H1 (cell line): ENCODE measurements at regions not wholly inside any gene's neighbourhood (a gene's known extent, or its start where the extent isn't known, plus 50 kb on each side); places are given as distances from the start of the nearest gene placed in this dataset.

Experiments used
- CTCF ChIA-PET: fragments of 300-600 bp; sonication (Branson Sonifier 250); formaldehyde crosslinking; loops from one replicate; lab custom pipeline; 2021; ENCODE audit not compliant: partially characterized antibody; lab: Charles Lee
- POLR2A ChIA-PET: fragments of 300-600 bp; sonication (Branson Sonifier 250); formaldehyde crosslinking; loops from one replicate; lab custom pipeline; 2021; ENCODE audit warnings: inconsistent platforms; ENCODE audit not compliant: partially characterized antibody; lab: Charles Lee
- DNase-seq, 2 experiments: peaks; one replicate each; pipeline versions ENCODE4 v3.0.0 to v3.0.0-alpha.2; 2010 to 2022; ENCODE audit warnings: low spot score in 2 of 2, low read depth in 1 of 2, mixed read lengths in 1 of 2
- FAIRE-seq: peaks from 2 replicates; lab custom pipeline; 2011; peaks lifted over from hg19 to GRCh38; lab: Jason Lieb, UNC
- H2AFZ ChIP-seq: 2 replicates; pipeline ENCODE4 v1.8.1; 2012; ENCODE audit warnings: low read length, inconsistent platforms
- H2AK5ac ChIP-seq: 2 replicates; pipeline ENCODE4 v1.6.1; 2013; ENCODE audit warnings: low read depth, low read length
- H2BK120ac ChIP-seq: replicated peaks from 2 replicates; pipeline ENCODE3; 2013; ENCODE audit warnings: low read depth, low read length, inconsistent platforms
- H2BK12ac ChIP-seq: 2 replicates; pipeline ENCODE4 v1.6.1; 2013; ENCODE audit warnings: low read depth, low read length
- H2BK15ac ChIP-seq: 2 replicates; pipeline ENCODE4 v1.6.1; 2013; ENCODE audit warnings: low read length
- H2BK20ac ChIP-seq: 2 replicates; pipeline ENCODE4 v1.6.1; 2013; ENCODE audit warnings: low read length
- H2BK5ac ChIP-seq: 2 replicates; pipeline ENCODE4 v1.6.1; 2013; ENCODE audit warnings: low read depth, low read length
- H3K14ac ChIP-seq: 2 replicates; pipeline ENCODE4 v1.6.1; 2013; ENCODE audit warnings: inconsistent platforms; ENCODE audit not compliant: insufficient read length
- H3K18ac ChIP-seq: 2 replicates; pipeline ENCODE4 v1.6.1; 2013; ENCODE audit warnings: low read length; ENCODE audit errors: extremely low read depth
- H3K23ac ChIP-seq: 2 replicates; pipeline ENCODE4 v1.6.1; 2013; ENCODE audit warnings: inconsistent platforms; ENCODE audit not compliant: insufficient read length
- H3K23me2 ChIP-seq: 2 replicates; pipeline ENCODE4 v1.6.1; 2013; ENCODE audit warnings: low read depth, low read length
- H3K27ac ChIP-seq: 2 replicates; pipeline ENCODE4 v1.6.1; 2011; ENCODE audit warnings: low read depth, low read length, inconsistent platforms
- H3K27me3 ChIP-seq, 4 experiments: replicated peaks in 1 of 4; 1 replicate in 1 of 4; 2 replicates in 3 of 4; pipeline versions ENCODE4 v1.6.1 to v1.8.1; 2011 to 2013; ENCODE audit warnings: low read length in 3 of 4, mild to moderate bottlenecking in 3 of 4, inconsistent platforms in 2 of 4, mixed read lengths in 2 of 4, moderate library complexity in 1 of 4; ENCODE audit not compliant: control insufficient read depth in 3 of 4, insufficient read depth in 3 of 4; ENCODE audit errors: extremely low read depth in 1 of 4
- H3K36me3 ChIP-seq, 4 experiments: 2 replicates each; pipeline versions ENCODE4 v1.6.1 to v1.8.1; 2011 to 2013; ENCODE audit warnings: mild to moderate bottlenecking in 4 of 4, low read length in 3 of 4, moderate library complexity in 2 of 4, control low read depth in 1 of 4, inconsistent platforms in 1 of 4; ENCODE audit not compliant: insufficient read depth in 4 of 4, control insufficient read depth in 2 of 4
- H3K4ac ChIP-seq: replicated peaks from 2 replicates; pipeline ENCODE3; 2013; ENCODE audit warnings: low read length, low read depth, mixed read lengths, inconsistent platforms; ENCODE audit not compliant: insufficient read length
- H3K4me1 ChIP-seq, 4 experiments: replicated peaks in 1 of 4; 1 replicate in 1 of 4; 2 replicates in 3 of 4; pipeline versions ENCODE4 v1.6.1 to v1.8.1; 2011 to 2013; ENCODE audit warnings: low read length in 3 of 4, inconsistent platforms in 2 of 4, mixed read lengths in 1 of 4; ENCODE audit not compliant: insufficient read depth in 4 of 4, control insufficient read depth in 3 of 4
- H3K4me2 ChIP-seq, 2 experiments: 2 replicates each; pipeline versions ENCODE4 v1.6.1 to v1.8.1; 2011 to 2013; ENCODE audit warnings: low read depth in 2 of 2, low read length in 2 of 2, control low read depth in 1 of 2, inconsistent platforms in 1 of 2, mild to moderate bottlenecking in 1 of 2; ENCODE audit not compliant: insufficient read depth in 1 of 2
- H3K4me3 ChIP-seq, 4 experiments: fragments of 200-600, 300-600 bp in 1 of 4; sonication (generic), shearing (Covaris generic), sonication (Bioruptor Twin) in 1 of 4; 2 replicates each; pipeline versions ENCODE4 v1.5.1 to v1.8.1; 2011 to 2016; ENCODE audit warnings: low read length in 4 of 4, low read depth in 3 of 4, control low read depth in 2 of 4, inconsistent platforms in 2 of 4, mild to moderate bottlenecking in 2 of 4, mixed read lengths in 1 of 4, moderate library complexity in 1 of 4; ENCODE audit not compliant: insufficient read depth in 2 of 4; ENCODE audit errors: extremely low read depth in 1 of 4
- H3K56ac ChIP-seq: replicated peaks from 2 replicates; pipeline ENCODE3; 2013; ENCODE audit warnings: low read depth, mild to moderate bottlenecking, mixed read lengths, low read length, inconsistent platforms; ENCODE audit not compliant: insufficient read length
- H3K79me1 ChIP-seq: 2 replicates; pipeline ENCODE4 v1.6.1; 2013; ENCODE audit warnings: low read depth, low read length, control low read depth
- H3K79me2 ChIP-seq, 2 experiments: 2 replicates each; pipeline versions ENCODE4 v1.6.1 to v1.8.1; 2012 to 2013; ENCODE audit warnings: low read length in 2 of 2, mild to moderate bottlenecking in 2 of 2, inconsistent platforms in 1 of 2; ENCODE audit not compliant: insufficient read depth in 2 of 2, control insufficient read depth in 1 of 2
- H3K9ac ChIP-seq, 4 experiments: replicated peaks in 1 of 4; 1 replicate in 1 of 4; 2 replicates in 3 of 4; pipeline versions ENCODE4 v1.6.1 to v1.8.1; 2011 to 2013; ENCODE audit warnings: low read depth in 3 of 4, low read length in 3 of 4, control low read depth in 2 of 4, mild to moderate bottlenecking in 2 of 4, moderate library complexity in 2 of 4, inconsistent platforms in 1 of 4; ENCODE audit errors: extremely low read depth in 1 of 4
- H3K9me3 ChIP-seq, 2 experiments: 2 replicates each; pipeline versions ENCODE4 v1.6.1 to v1.8.1; 2012 to 2013; ENCODE audit warnings: mild to moderate bottlenecking in 2 of 2, moderate library complexity in 2 of 2, control low read depth in 1 of 2, inconsistent platforms in 1 of 2, low read depth in 1 of 2, low read length in 1 of 2, mixed read lengths in 1 of 2; ENCODE audit not compliant: insufficient read depth in 2 of 2
- H4K20me1 ChIP-seq, 2 experiments: replicated peaks in 1 of 2; 2 replicates each; pipeline versions ENCODE3 to v1.8.1; 2011 to 2013; ENCODE audit warnings: inconsistent platforms in 2 of 2, low read length in 2 of 2, mild to moderate bottlenecking in 1 of 2; ENCODE audit not compliant: insufficient read depth in 2 of 2, control insufficient read depth in 1 of 2
- H4K5ac ChIP-seq: 2 replicates; pipeline ENCODE4 v1.6.1; 2013; ENCODE audit warnings: low read length, low read depth, mixed read lengths, inconsistent platforms; ENCODE audit not compliant: insufficient read length
- H4K8ac ChIP-seq: 2 replicates; pipeline ENCODE4 v1.8.0; 2013; ENCODE audit warnings: mild to moderate bottlenecking, moderate library complexity, low read length, inconsistent platforms; ENCODE audit not compliant: insufficient read depth; ENCODE audit errors: extremely low read depth
- H4K91ac ChIP-seq: replicated peaks from 2 replicates; pipeline ENCODE3; 2013; ENCODE audit warnings: low read length, mixed read lengths, inconsistent platforms; ENCODE audit not compliant: insufficient read length
- ATF3 ChIP-seq: IDR thresholded peaks from 2 replicates; pipeline ENCODE4 v1.6.1; 2011; ENCODE audit warnings: low read depth, mild to moderate bottlenecking, low read length; ENCODE audit not compliant: insufficient read depth
- BACH1 ChIP-seq: IDR thresholded peaks from 2 replicates; pipeline ENCODE4 v1.6.1; 2012; ENCODE audit warnings: low read length, improper control_type of control experiment
- CBX5 ChIP-seq: fragments of 300-800, 300-1000 bp; sonication (generic); IDR thresholded peaks from 2 replicates; pipeline ENCODE4 v1.7.1; 2016; ENCODE audit warnings: antibody characterized with exemption, low read length, low read depth
- EP300 ChIP-seq, 2 experiments: IDR thresholded peaks; 1 replicate in 1 of 2; 2 replicates in 1 of 2; pipeline ENCODE4 v1.6.1; 2011 to 2012; ENCODE audit warnings: low read depth in 2 of 2, low read length in 2 of 2, mild to moderate bottlenecking in 2 of 2, borderline replicate concordance in 1 of 2, inconsistent platforms in 1 of 2, moderate library complexity in 1 of 2
- EZH2 ChIP-seq: fragments of 200-600 bp; sonication (generic); IDR thresholded peaks from 2 replicates; pipeline ENCODE4 v1.7.1; 2012; ENCODE audit warnings: low read depth, mild to moderate bottlenecking, moderate library complexity, low read length, inconsistent platforms; ENCODE audit not compliant: severe bottlenecking
- KDM4A ChIP-seq: IDR thresholded peaks from one replicate; pipeline ENCODE4 v1.7.1; 2012; ENCODE audit warnings: low read depth, mild to moderate bottlenecking, moderate library complexity, low read length, inconsistent platforms; ENCODE audit not compliant: severe bottlenecking
- RAD21 ChIP-seq, 2 experiments: IDR thresholded peaks in 1 of 2; conservative IDR thresholded peaks in 1 of 2; 2 replicates each; pipeline ENCODE4 v1.6.1; 2011; ENCODE audit warnings: low read depth in 2 of 2, low read length in 2 of 2, improper control_type of control experiment in 1 of 2, inconsistent platforms in 1 of 2, mild to moderate bottlenecking in 1 of 2, moderate library complexity in 1 of 2
- SIN3A ChIP-seq, 2 experiments: IDR thresholded peaks in 1 of 2; conservative IDR thresholded peaks in 1 of 2; 2 replicates each; pipeline ENCODE4 v1.6.1; 2011 to 2012; ENCODE audit warnings: low read length in 2 of 2, improper control_type of control experiment in 1 of 2, low read depth in 1 of 2, mild to moderate bottlenecking in 1 of 2
- TBP ChIP-seq: IDR thresholded peaks from 2 replicates; pipeline ENCODE4 v1.6.1; 2011; ENCODE audit warnings: low read depth, low read length, improper control_type of control experiment

DNA sequence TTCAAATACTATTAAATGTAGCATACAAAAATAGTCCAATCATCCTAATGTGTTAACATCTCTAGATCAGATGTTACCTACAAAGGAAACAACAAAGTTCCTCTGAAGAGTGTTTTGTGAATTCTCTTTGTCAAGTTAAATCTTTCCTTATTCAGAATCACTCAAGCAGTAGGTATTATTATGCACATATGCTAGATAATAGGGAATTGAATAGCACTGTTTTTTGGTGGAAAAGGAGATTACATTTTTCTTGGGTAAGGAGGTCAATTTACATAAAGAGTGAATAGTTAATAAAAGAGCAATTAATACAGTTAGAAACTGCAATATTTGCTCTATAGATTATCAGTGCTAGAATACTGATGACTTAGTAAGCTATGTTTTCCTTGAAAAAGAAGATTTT lies 130.7 kb downstream of the BTC start:
- H2AK5ac ChIP-seq: no peak overlapping the region
- H2BK12ac ChIP-seq: no peak overlapping the region
- H3K79me2 ChIP-seq: no peaks in the 10 kb centered on the region
- no peak overlapping the region for H4K91ac ChIP-seq
- no peak overlapping the region for H3K14ac ChIP-seq
- no peak overlapping the region for H3K23ac ChIP-seq
- H3K18ac ChIP-seq: no peak overlapping the region
- no peak overlapping the region for H2BK15ac ChIP-seq
- no peaks in the 10 kb centered on the region for H3K27me3 ChIP-seq
- H4K20me1 ChIP-seq: no peaks in the 10 kb centered on the region
- no peak overlapping the region for H3K27ac ChIP-seq
- H4K5ac ChIP-seq: no peak overlapping the region
- no peak overlapping the region for H2BK120ac ChIP-seq
- peaks cover 0 to 16% (median 1%) of the 10 kb centered on the region in 4 experiments; a peak in 2 of 7 replicates for H3K4me1 ChIP-seq
- TF ChIP-seq RAD21 (IDR thresholded peaks at IDR 0.05 in 1 of 2, conservative IDR thresholded peaks at IDR 0.05 in 1 of 2; ENCODE audit: low read depth in 2 of 2, low read length in 2 of 2): no peak
- no peak for TF ChIP-seq TBP
- no peak for TF ChIP-seq EP300 (IDR thresholded peaks at IDR 0.05; ENCODE audit: borderline replicate concordance in 1 of 2, low read depth in 2 of 2, low read length in 2 of 2)
- TF ChIP-seq KDM4A: no peak
- no peak for TF ChIP-seq EZH2
- TF ChIP-seq CBX5: no peak
- TF ChIP-seq ATF3: no peak
- TF ChIP-seq SIN3A (conservative IDR thresholded peaks at IDR 0.05 in 1 of 2, IDR thresholded peaks at IDR 0.05 in 1 of 2; ENCODE audit: low read depth in 1 of 2, low read length in 2 of 2): no peak
- TF ChIP-seq BACH1: no peak
- TF ChIP-seq, all 59 proteins: peak for 0
- H3K23me2 ChIP-seq: no peaks in the 10 kb centered on the region
- no peaks in the 10 kb centered on the region for H3K9me3 ChIP-seq
- no peak overlapping the region for H4K8ac ChIP-seq
- no peak overlapping the region for H2AFZ ChIP-seq
- POLR2A ChIA-PET: no interaction called here
- no peak overlapping the region for H3K4me2 ChIP-seq
- DNase-seq: no peak
- CTCF ChIA-PET: interaction anchor here (1.1 kb wide), 1 partner anchor 41 kb away, joined by 4 read pairs; no protein-coding TSS in a partner anchor
- H3K9ac ChIP-seq: no peak overlapping the region
- no peak overlapping the region for H3K4ac ChIP-seq
- no peaks in the 10 kb centered on the region for H3K79me1 ChIP-seq
- H3K36me3 ChIP-seq: no peaks in the 10 kb centered on the region
- H3K4me3 ChIP-seq: no peak overlapping the region; a peak in 1 of 8 replicates
- H2BK20ac ChIP-seq: no peak overlapping the region
- no peak overlapping the region for H2BK5ac ChIP-seq
- FAIRE-seq: no peak
- no peak overlapping the region for H3K56ac ChIP-seq
